ENCODE measurements at regions not wholly inside any gene's neighbourhood (a gene's known extent, or its start where the extent isn't known, plus 50 kb on each side); places are given as distances from the start of the nearest gene placed in this dataset.

DNA sequence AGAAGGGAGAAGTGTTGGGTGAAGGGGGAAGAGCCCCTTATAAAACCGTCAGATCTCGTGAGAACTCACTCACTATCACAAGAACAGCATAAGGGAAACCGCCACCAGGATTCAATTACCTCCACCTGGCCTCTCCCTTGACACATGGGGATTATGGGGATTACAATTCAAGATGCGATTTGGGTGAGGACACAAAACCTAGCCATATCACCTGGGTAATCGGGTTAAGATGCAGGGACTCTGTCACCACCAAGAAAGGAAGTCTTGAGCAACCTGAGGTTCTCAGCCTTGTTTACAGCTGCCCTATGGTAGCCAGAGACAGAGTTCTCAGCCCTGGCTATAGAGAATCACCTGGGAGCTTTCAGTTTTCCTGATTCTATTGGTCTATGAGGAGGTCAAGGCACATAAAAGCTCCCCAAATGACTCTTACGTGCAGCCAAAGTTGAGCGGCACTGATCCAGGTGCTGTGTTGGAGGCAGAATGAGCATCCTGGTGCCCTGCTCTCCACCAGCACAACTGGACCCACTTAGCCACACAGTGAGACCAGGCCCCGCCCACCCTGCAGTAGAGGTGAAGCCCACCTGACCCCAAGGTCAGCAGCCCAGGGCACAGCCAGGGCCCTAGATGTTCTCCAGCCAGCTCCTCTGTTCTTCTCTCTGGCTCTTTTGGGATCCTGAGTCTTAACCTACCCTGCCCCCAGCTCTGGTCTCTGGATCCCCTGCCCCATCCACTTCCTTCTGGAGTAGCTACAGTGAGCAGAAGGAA is 138.5 kb upstream of the CDH5 start:
- TF ChIP-seq, protein P1, sequence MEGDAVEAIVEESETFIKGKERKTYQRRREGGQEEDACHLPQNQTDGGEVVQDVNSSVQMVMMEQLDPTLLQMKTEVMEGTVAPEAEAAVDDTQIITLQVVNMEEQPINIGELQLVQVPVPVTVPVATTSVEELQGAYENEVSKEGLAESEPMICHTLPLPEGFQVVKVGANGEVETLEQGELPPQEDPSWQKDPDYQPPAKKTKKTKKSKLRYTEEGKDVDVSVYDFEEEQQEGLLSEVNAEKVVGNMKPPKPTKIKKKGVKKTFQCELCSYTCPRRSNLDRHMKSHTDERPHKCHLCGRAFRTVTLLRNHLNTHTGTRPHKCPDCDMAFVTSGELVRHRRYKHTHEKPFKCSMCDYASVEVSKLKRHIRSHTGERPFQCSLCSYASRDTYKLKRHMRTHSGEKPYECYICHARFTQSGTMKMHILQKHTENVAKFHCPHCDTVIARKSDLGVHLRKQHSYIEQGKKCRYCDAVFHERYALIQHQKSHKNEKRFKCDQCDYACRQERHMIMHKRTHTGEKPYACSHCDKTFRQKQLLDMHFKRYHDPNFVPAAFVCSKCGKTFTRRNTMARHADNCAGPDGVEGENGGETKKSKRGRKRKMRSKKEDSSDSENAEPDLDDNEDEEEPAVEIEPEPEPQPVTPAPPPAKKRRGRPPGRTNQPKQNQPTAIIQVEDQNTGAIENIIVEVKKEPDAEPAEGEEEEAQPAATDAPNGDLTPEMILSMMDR (IDR thresholded peaks at IDR 0.05): no peak
- no peak for TF ChIP-seq POLR2A (IDR thresholded peaks at IDR 0.05; ENCODE audit: low read depth)
- no peak for TF ChIP-seq EP300 (IDR thresholded peaks at IDR 0.05)
- no peak for TF ChIP-seq POLR2AphosphoS5 (IDR thresholded peaks at IDR 0.05)
